Osteoblast (primary cell): ENCODE measurements at regions not wholly inside any gene's neighbourhood (a gene's known extent, or its start where the extent isn't known, plus 50 kb on each side); places are given as distances from the start of the nearest gene placed in this dataset.

Experiments used
- DNase-seq: peaks from one replicate; pipeline ENCODE4 v3.0.0; 2011; ENCODE audit warnings: low spot score, mixed read lengths; ENCODE audit not compliant: insufficient read length; ENCODE audit errors: missing footprints
- H2AFZ ChIP-seq: 2 replicates; pipeline ENCODE4 v1.6.0; 2011; ENCODE audit warnings: mild to moderate bottlenecking, low read length
- H3K27ac ChIP-seq: 2 replicates; pipeline ENCODE4 v1.5.1; 2011; ENCODE audit warnings: mild to moderate bottlenecking, low read depth, low read length, moderate library complexity
- H3K27me3 ChIP-seq: 2 replicates; pipeline ENCODE4 v1.6.0; 2012; ENCODE audit warnings: mild to moderate bottlenecking, control low read depth, inconsistent platforms, low read length, moderate library complexity; ENCODE audit not compliant: insufficient read depth
- H3K36me3 ChIP-seq: 2 replicates; pipeline ENCODE4 v1.5.1; 2011; ENCODE audit warnings: mild to moderate bottlenecking, low read length, control low read depth, moderate library complexity; ENCODE audit not compliant: insufficient read depth
- H3K4me1 ChIP-seq: 2 replicates; pipeline ENCODE4 v1.5.1; 2011; ENCODE audit warnings: mild to moderate bottlenecking, low read length, control low read depth, moderate library complexity; ENCODE audit not compliant: insufficient read depth
- H3K4me2 ChIP-seq: 2 replicates; pipeline ENCODE4 v1.6.0; 2011; ENCODE audit warnings: mild to moderate bottlenecking, low read length; ENCODE audit not compliant: insufficient read depth
- H3K4me3 ChIP-seq: fragments of 200-600 bp; sonication (generic); 3 replicates; pipeline ENCODE4 v1.5.1; 2012; ENCODE audit warnings: mild to moderate bottlenecking, low read length, inconsistent platforms; ENCODE audit not compliant: insufficient read depth
- H3K79me2 ChIP-seq: 2 replicates; pipeline ENCODE4 v1.6.0; 2012; ENCODE audit warnings: mild to moderate bottlenecking, low read length, control low read depth, inconsistent platforms; ENCODE audit not compliant: insufficient read depth
- H3K9me3 ChIP-seq: 2 replicates; pipeline ENCODE4 v1.5.1; 2011; ENCODE audit warnings: low read depth, low read length, control low read depth
- H4K20me1 ChIP-seq: 2 replicates; pipeline ENCODE4 v1.6.0; 2012; ENCODE audit warnings: mild to moderate bottlenecking, low read length, control low read depth; ENCODE audit not compliant: insufficient read depth
- CTCF ChIP-seq: IDR thresholded peaks from 2 replicates; pipeline ENCODE4 v1.5.1; 2011; ENCODE audit warnings: mild to moderate bottlenecking, low read depth, low read length, moderate library complexity; ENCODE audit errors: extremely low read depth

- no peak overlapping the region for H3K27ac ChIP-seq
- no peak for TF ChIP-seq CTCF
- no peaks in the 10 kb centered on the region for H3K27me3 ChIP-seq
- no peak overlapping the region for H3K4me2 ChIP-seq
- no peak overlapping the region for H2AFZ ChIP-seq
- H3K36me3 ChIP-seq = no peaks in the 10 kb centered on the region
- DNase-seq = no peak
- no peaks in the 10 kb centered on the region for H4K20me1 ChIP-seq
- H3K9me3 ChIP-seq = no peaks in the 10 kb centered on the region
- H3K4me1 ChIP-seq = no peaks in the 10 kb centered on the region
- no peak overlapping the region for H3K4me3 ChIP-seq
- H3K79me2 ChIP-seq = no peaks in the 10 kb centered on the region
Observed at GRCh38 chr14:48842785-48843184, 743.4 kb downstream of the RPS29 start.

- no peak for DNase-seq
- Histone ChIP-seq H3K27me3 (no peaks in the 10 kb centered on the region), H4K20me1 (no peaks in the 10 kb centered on the region), H3K4me2 (no peak overlapping the region), H2AFZ (no peak overlapping the region), H3K4me1 (no peaks in the 10 kb centered on the region), H3K4me3 (no peak overlapping the region), H3K27ac (no peak overlapping the region), H3K9me3 (no peaks in the 10 kb centered on the region), H3K36me3 (no peaks in the 10 kb centered on the region), H3K79me2 (no peaks in the 10 kb centered on the region)
- TF ChIP-seq CTCF = no peak
Observed at GRCh38 chr14:48826058-48826457, 760.1 kb downstream of the RPS29 start.

- H3K4me3 ChIP-seq = no peak overlapping the region
- no peaks in the 10 kb centered on the region for H3K36me3 ChIP-seq
- peaks cover 2% of the 10 kb centered on the region for H3K9me3 ChIP-seq
- no peak overlapping the region for H3K27ac ChIP-seq
- no peak for DNase-seq
- no peak overlapping the region for H2AFZ ChIP-seq
- no peaks in the 10 kb centered on the region for H3K79me2 ChIP-seq
- no peak overlapping the region for H3K4me2 ChIP-seq
- no peaks in the 10 kb centered on the region for H3K4me1 ChIP-seq
- H4K20me1 ChIP-seq = no peaks in the 10 kb centered on the region
- TF ChIP-seq CTCF = no peak
- H3K27me3 ChIP-seq = no peaks in the 10 kb centered on the region
Observed at GRCh38 chr14:48814562-48814961, 771.6 kb downstream of the RPS29 start.

- Histone ChIP-seq H3K36me3 (no peaks in the 10 kb centered on the region), H3K4me3 (no peak overlapping the region), H4K20me1 (no peaks in the 10 kb centered on the region), H3K27me3 (no peaks in the 10 kb centered on the region), H2AFZ (no peak overlapping the region), H3K9me3 (peaks cover 1% of the 10 kb centered on the region), H3K79me2 (no peaks in the 10 kb centered on the region), H3K27ac (no peak overlapping the region), H3K4me1 (no peaks in the 10 kb centered on the region), H3K4me2 (no peak overlapping the region)
- no peak for DNase-seq
- no peak for TF ChIP-seq CTCF
Observed at GRCh38 chr14:48805315-48805714, 780.9 kb downstream of the RPS29 start.
